BLaER1 treated with 17β-estradiol and CSF1 and Interleukin-3, amounts not matched to agents 10 nM and 100 nM (cell line): ENCODE measurements at regions not wholly inside any gene's neighbourhood (a gene's known extent, or its start where the extent isn't known, plus 50 kb on each side); places are given as distances from the start of the nearest gene placed in this dataset.
A peak's percentile ranks its signal among the peaks of the same experiment; 100 is the strongest.

Experiments
- H3K27ac ChIP-seq, 11 experiments: shearing (Covaris generic); formaldehyde crosslinking; 2 replicates each; pipeline ENCODE4 v1.8.1; 2022
- H3K27me3 ChIP-seq, 11 experiments: shearing (Covaris generic); formaldehyde crosslinking; 2 replicates each; pipeline ENCODE4 v1.8.1; 2022
- H3K36me3 ChIP-seq, 11 experiments: shearing (Covaris generic); formaldehyde crosslinking; 2 replicates each; pipeline ENCODE4 v1.8.1; 2022
- H3K4me1 ChIP-seq, 10 experiments: shearing (Covaris generic); formaldehyde crosslinking; 2 replicates each; pipeline ENCODE4 v1.8.1; 2022
- H3K4me2 ChIP-seq, 11 experiments: shearing (Covaris generic); formaldehyde crosslinking; 2 replicates each; pipeline ENCODE4 v1.8.1; 2022
- H3K4me3 ChIP-seq, 10 experiments: shearing (Covaris generic); formaldehyde crosslinking; 2 replicates each; pipeline ENCODE4 v1.8.1; 2022
- H3K9ac ChIP-seq, 11 experiments: shearing (Covaris generic); formaldehyde crosslinking; 2 replicates each; pipeline ENCODE4 v1.8.1; 2022
- H3K9me3 ChIP-seq, 11 experiments: shearing (Covaris generic); formaldehyde crosslinking; replicated peaks in 1 of 11; 2 replicates each; pipeline ENCODE4 v1.8.1; 2022
- H4K20me1 ChIP-seq, 11 experiments: shearing (Covaris generic); formaldehyde crosslinking; 2 replicates each; pipeline ENCODE4 v1.8.1; 2022
- Cebpa-rat ChIP-seq, 11 experiments: shearing (Covaris generic); IDR thresholded peaks; 2 replicates each; pipeline ENCODE4 v1.8.1; 2022

- no peaks in the 10 kb centered on the region for H4K20me1 ChIP-seq
- peaks cover 0 to 24% (median 0%) of the 10 kb centered on the region in 11 experiments; a peak in 2 of 22 replicates for H3K36me3 ChIP-seq
- peaks cover 0 to 12% (median 0%) of the 10 kb centered on the region in 11 experiments; a peak in 2 of 22 replicates for H3K27me3 ChIP-seq
- no peaks in the 10 kb centered on the region for H3K9me3 ChIP-seq
- H3K9ac ChIP-seq = peak overlapping the region; percentile 75 to 90 (median 82); a peak in 21 of 22 replicates
- H3K4me1 ChIP-seq = peaks cover 73 to 95% (median 85%) of the 10 kb centered on the region in 10 experiments
- H3K4me2 ChIP-seq = peak overlapping the region; percentile 81 to 99 (median 92)
- no peak for TF ChIP-seq Cebpa-rat (IDR thresholded peaks at IDR 0.05)
- peak overlapping the region in 9 of 11 experiments; percentile 79 to 92 (median 89); a peak in 13 of 22 replicates for H3K27ac ChIP-seq
- peak overlapping the region in 9 of 10 experiments; percentile 51 to 65 (median 58); a peak in 11 of 20 replicates for H3K4me3 ChIP-seq
These were observed 130.1 kb downstream of the C9orf50 start for GRCh38 chr9:129490583-129491486.

DNA sequence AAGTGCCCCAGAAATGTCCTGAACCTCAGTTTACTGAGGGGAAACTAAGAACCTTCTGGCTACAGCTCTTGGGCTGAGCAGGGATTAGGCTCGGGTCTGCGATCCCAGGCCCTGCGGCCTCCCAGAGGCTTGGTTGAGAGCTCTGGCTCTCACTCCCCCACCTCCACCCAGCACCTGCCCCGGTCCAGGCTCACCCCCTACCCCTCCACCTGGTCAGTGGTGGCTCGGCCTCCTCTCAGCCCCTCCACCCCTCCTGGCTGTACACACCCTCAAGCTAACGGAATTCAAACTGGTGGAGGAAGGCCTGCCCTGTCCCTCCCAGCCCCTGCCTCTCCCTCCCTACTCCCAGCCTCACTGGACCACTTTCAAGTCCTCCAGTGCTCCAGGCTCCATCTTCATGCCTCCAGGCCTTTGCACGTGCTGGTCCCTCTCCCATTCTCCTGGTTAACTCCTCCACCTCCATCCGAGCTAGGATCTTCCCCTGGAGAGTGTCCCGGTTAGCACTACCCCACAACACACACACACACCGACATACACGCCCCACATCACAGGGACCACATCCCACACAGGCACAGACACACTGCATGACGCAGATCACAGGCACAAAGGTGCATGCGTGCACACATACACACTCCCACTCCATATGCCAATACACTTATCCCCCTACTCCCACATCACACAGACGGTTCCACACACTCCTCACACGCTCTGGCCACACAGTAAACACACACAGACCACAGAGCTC, 130.9 kb downstream of the C9orf50 start:
- Histone ChIP-seq H3K9ac (peak overlapping the region; percentile 75 to 90 (median 82); a peak in 21 of 22 replicates), H4K20me1 (no peaks in the 10 kb centered on the region), H3K4me2 (peak overlapping the region; percentile 81 to 99 (median 92)), H3K4me3 (peak overlapping the region; percentile 51 to 65 (median 57)), H3K27ac (peak overlapping the region; percentile 79 to 92 (median 88); a peak in 21 of 22 replicates), H3K9me3 (no peaks in the 10 kb centered on the region), H3K36me3 (peaks cover 0 to 23% (median 0%) of the 10 kb centered on the region in 11 experiments; a peak in 2 of 22 replicates), H3K4me1 (peaks cover 65 to 95% (median 77%) of the 10 kb centered on the region in 10 experiments), H3K27me3 (peaks cover 0 to 19% (median 4%) of the 10 kb centered on the region in 11 experiments; a peak in 11 of 22 replicates)
- no peak for TF ChIP-seq Cebpa-rat (IDR thresholded peaks at IDR 0.05)

DNA sequence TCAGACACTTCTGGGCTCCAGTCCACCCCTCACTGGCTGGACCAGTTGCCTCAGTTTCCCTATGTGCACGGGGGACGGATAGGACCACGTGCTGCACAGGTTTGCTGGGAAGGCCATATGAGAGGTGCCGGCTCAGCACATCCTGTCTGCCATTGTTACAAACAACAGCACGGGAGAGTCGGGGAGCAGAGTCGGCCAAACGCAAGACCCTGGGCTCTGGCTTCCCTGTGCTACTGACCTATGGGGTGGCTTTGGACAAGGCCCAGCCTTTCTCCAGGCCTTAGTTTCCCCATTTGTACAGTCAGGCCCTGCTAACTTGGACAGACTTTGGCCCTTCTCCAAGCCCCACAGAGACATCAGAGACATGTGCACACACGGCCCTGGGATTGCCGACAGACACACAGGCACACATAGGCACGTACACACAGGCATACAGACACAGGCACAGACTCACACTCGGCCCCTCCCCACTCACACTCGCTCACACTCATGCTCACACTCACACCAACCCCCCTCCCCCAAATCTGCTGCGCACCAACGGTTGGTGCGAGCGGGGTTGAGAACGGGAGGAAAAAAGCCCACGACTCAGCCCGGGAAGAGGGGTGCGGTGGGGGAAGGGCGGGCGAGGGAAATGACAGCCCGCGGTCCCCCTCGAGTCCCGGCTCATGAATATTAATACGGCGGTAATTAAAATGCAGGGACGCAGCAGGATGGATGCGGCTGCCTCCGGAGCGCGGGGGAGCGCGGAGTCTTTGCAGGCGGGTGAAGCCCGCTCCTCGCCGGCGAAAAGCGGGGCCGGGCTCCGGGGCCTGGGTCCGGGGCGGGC, 133.0 kb downstream of the C9orf50 start:
- Histone ChIP-seq H3K4me2 (peak overlapping the region; percentile 80 to 96 (median 89)), H3K27ac (peak overlapping the region; percentile 79 to 92 (median 88)), H3K9me3 (no peaks in the 10 kb centered on the region), H3K36me3 (peaks cover 0 to 8% (median 0%) of the 10 kb centered on the region in 11 experiments; a peak in 1 of 22 replicates), H3K4me1 (peaks cover 65 to 93% (median 74%) of the 10 kb centered on the region in 10 experiments), H3K9ac (peak overlapping the region; percentile 75 to 90 (median 82)), H4K20me1 (no peaks in the 10 kb centered on the region), H3K4me3 (peak overlapping the region; percentile 51 to 65 (median 57); a peak in 19 of 20 replicates), H3K27me3 (peaks cover 0 to 41% (median 25%) of the 10 kb centered on the region in 11 experiments; a peak in 19 of 22 replicates)
- TF ChIP-seq Cebpa-rat (IDR thresholded peaks at IDR 0.05) = no peak

DNA sequence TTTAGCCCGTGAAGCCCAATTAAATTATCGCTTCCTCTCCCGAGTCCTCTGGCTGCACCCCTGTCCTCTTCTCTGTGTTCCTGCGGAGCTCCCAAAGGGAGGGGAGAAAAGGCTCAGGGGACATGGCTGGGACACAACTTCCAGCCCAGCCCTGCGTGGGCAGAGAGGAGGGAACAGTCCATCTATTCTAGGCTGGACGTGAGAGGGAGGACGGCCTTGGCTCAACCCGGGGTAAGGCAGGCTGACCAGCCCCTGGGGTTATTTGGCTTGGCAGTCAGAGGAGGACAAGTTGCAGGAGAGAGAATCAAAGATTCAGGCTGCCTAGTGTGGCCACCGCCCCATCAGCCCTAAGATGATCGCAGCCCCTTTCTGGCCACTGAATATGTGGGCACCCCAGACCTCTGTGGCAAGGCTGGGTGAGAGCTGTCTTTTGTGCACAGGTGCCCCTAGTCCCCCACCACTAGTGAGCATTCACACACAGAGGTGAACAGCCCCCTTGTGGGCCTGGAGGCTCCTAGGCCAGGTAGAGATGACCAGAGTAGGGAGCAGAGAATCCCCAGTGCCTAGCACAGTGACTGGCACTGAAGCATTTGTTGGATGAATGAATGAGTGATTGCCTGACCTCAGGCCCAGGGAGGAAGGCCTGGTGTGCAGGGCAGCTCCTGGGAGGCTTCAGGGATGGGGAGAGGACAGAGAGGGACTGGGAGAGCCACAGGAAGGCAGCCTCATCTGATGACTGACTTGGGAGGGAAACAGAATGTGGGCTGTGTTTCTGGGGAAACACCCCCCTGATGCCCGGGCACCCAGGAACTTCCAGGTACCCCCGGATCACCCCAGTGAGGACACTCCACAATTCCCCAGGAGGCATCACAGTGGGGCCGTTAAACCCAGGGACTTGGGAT, 133.9 kb downstream of the C9orf50 start:
- Histone ChIP-seq H3K4me2 (peak overlapping the region; percentile 80 to 96 (median 89)), H3K9me3 (no peaks in the 10 kb centered on the region), H3K27me3 (peaks cover 2 to 49% (median 33%) of the 10 kb centered on the region in 11 experiments; a peak in 21 of 22 replicates), H4K20me1 (no peaks in the 10 kb centered on the region), H3K4me3 (peak overlapping the region in 1 of 10 experiments; percentile 58; a peak in 1 of 20 replicates), H3K4me1 (peaks cover 64 to 89% (median 75%) of the 10 kb centered on the region in 10 experiments), H3K9ac (peak overlapping the region in 7 of 11 experiments; percentile 75 to 90 (median 81); a peak in 11 of 22 replicates), H3K36me3 (no peaks in the 10 kb centered on the region; a peak in 1 of 22 replicates), H3K27ac (peak overlapping the region in 9 of 11 experiments; percentile 79 to 92 (median 89); a peak in 14 of 22 replicates)
- no peak for TF ChIP-seq Cebpa-rat (IDR thresholded peaks at IDR 0.05)

GRCh38 chr9:129485145-129485774, 135.6 kb downstream of the C9orf50 start:
- Histone ChIP-seq H3K4me3 (no peak overlapping the region), H3K4me1 (peaks cover 47 to 82% (median 62%) of the 10 kb centered on the region in 10 experiments), H3K27me3 (peaks cover 10 to 67% (median 50%) of the 10 kb centered on the region in 11 experiments; a peak in 21 of 22 replicates), H3K4me2 (peak overlapping the region in 2 of 11 experiments; percentile 80 to 87; a peak in 3 of 22 replicates), H4K20me1 (no peaks in the 10 kb centered on the region; a peak in 1 of 22 replicates), H3K9me3 (no peaks in the 10 kb centered on the region), H3K36me3 (no peaks in the 10 kb centered on the region), H3K27ac (no peak overlapping the region), H3K9ac (no peak overlapping the region)
- TF ChIP-seq Cebpa-rat (IDR thresholded peaks at IDR 0.05) = no peak

DNA sequence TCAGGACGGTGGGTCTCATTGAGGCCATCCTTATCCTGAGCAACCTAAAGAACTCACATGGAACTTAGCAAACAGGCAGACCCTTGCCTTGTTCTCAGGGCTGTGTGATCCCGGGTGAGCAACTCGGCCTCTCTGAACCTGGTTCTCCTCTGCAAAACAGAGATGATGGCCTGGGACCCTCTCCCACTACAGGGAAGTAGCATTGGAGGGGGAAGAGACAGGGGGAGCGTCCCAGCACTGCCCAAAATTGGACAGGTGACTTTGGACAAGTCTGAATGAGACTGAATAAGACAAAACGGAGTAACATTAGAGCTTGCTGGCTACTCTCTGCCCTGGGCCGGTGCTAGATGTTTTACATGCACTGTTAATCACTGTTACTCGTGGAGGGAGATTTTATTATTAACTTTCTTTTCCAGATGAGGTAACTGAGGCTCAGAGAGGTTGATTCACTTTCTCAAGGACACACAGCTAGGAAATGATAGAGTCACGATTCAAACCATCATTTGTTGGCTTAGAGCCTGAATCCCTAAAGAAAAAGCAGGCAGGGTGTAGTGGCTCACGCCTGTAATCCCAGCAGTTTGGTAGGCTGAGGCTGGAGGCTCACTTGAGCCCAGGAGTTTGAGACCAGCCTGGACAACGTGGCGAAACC, 136.4 kb downstream of the C9orf50 start:
- H3K27me3 ChIP-seq = peaks cover 10 to 71% (median 58%) of the 10 kb centered on the region in 11 experiments; a peak in 21 of 22 replicates
- 0 out of 22 replicates have a peak overlapping the region, but pooled peaks of 1 of the 11 experiments have one; percentile 84 for H3K27ac ChIP-seq
- H3K36me3 ChIP-seq = no peaks in the 10 kb centered on the region
- peak overlapping the region; percentile 83 to 91 (median 87); a peak in 18 of 22 replicates for H3K4me2 ChIP-seq
- no peak for TF ChIP-seq Cebpa-rat (IDR thresholded peaks at IDR 0.05)
- H3K4me3 ChIP-seq = no peak overlapping the region
- peaks cover 39 to 74% (median 55%) of the 10 kb centered on the region in 10 experiments for H3K4me1 ChIP-seq
- H4K20me1 ChIP-seq = no peaks in the 10 kb centered on the region; a peak in 1 of 22 replicates
- H3K9me3 ChIP-seq = no peaks in the 10 kb centered on the region
- H3K9ac ChIP-seq = no peak overlapping the region; a peak in 1 of 22 replicates
